ENCODE measurements at regions not wholly inside any gene's neighbourhood (a gene's known extent, or its start where the extent isn't known, plus 50 kb on each side); places are given as distances from the start of the nearest gene placed in this dataset.

- TF ChIP-seq GTF2F1 (IDR thresholded peaks at IDR 0.05; ENCODE audit: low read length) = no peak
- no peak for TF ChIP-seq ZBED4 (CRISPR knock-in tag; IDR thresholded peaks at IDR 0.05; ENCODE audit: borderline replicate concordance)
- no peak for TF ChIP-seq FOXK1 (CRISPR knock-in tag; IDR thresholded peaks at IDR 0.05; ENCODE audit: borderline replicate concordance, low read depth)
- no peak for TF ChIP-seq BHLHE40 (IDR thresholded peaks at IDR 0.05; ENCODE audit: low read length)
- no peak for TF ChIP-seq THAP7 (CRISPR knock-in tag; IDR thresholded peaks at IDR 0.05)
- TF ChIP-seq ZNF512B (CRISPR knock-in tag; IDR thresholded peaks at IDR 0.05; ENCODE audit: borderline replicate concordance) = no peak
- no peak for TF ChIP-seq SMAD3 (CRISPR knock-in tag; IDR thresholded peaks at IDR 0.05)
- no peak for TF ChIP-seq CEBPB (IDR thresholded peaks at IDR 0.05; ENCODE audit: borderline replicate concordance, low read depth, low read length)
- no peak for TF ChIP-seq CTCF (CRISPR knock-in tag; IDR thresholded peaks at IDR 0.05)
- TF ChIP-seq FIP1L1 (IDR thresholded peaks at IDR 0.05; ENCODE audit: borderline replicate concordance, insufficient read depth, low read depth, low read length) = no peak
- no peak for TF ChIP-seq SMC3 (IDR thresholded peaks at IDR 0.05; ENCODE audit: low read length)
- no peak for TF ChIP-seq AFF4 (CRISPR knock-in tag; IDR thresholded peaks at IDR 0.05)
- TF ChIP-seq ATF7 (IDR thresholded peaks at IDR 0.05) = no peak
- TF ChIP-seq ATF7 (CRISPR knock-in tag; IDR thresholded peaks at IDR 0.05) = no peak
- no peak for TF ChIP-seq RELA (CRISPR knock-in tag; IDR thresholded peaks at IDR 0.05)
Observed at GRCh38 chr1:25169168-25169567, 63.1 kb downstream of the SYF2 start.

Data from HepG2 (cell line).